ENCODE measurements at regions not wholly inside any gene's neighbourhood (a gene's known extent, or its start where the extent isn't known, plus 50 kb on each side); places are given as distances from the start of the nearest gene placed in this dataset.

DNA sequence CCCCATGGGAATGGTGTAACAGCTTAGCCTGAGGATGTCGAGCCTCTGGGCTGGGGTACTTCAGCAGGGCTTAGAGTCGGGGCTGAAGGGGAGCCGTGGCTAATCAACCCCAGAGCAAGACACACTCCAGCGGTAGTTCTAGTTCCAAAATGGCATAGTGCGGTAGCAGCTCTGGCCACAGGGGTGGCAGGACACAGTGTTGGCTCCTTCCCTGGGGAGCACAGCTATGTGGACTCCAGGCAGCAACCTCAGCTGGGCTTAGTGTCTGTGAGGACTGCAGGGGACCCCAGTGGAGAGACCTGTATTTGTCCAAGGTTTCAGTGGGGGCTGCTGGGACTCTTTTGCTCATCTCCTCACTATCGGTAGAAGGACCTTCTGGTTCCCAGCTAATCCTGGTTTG lies 70.8 kb upstream of the PCDH20 start:
- TF ChIP-seq GATA2 (IDR thresholded peaks at IDR 0.05; ENCODE audit: low read depth, low read length) (no peak), GATA3 (IDR thresholded peaks at IDR 0.05; ENCODE audit: low read depth, low read length) (no peak)
